ENCODE measurements at regions not wholly inside any gene's neighbourhood (a gene's known extent, or its start where the extent isn't known, plus 50 kb on each side); places are given as distances from the start of the nearest gene placed in this dataset.
"Not testable (repeated sequence)": the region's sequence is repeated elsewhere in the genome, so short reads cannot be mapped to it uniquely, and the experiment has no call there.

DNA sequence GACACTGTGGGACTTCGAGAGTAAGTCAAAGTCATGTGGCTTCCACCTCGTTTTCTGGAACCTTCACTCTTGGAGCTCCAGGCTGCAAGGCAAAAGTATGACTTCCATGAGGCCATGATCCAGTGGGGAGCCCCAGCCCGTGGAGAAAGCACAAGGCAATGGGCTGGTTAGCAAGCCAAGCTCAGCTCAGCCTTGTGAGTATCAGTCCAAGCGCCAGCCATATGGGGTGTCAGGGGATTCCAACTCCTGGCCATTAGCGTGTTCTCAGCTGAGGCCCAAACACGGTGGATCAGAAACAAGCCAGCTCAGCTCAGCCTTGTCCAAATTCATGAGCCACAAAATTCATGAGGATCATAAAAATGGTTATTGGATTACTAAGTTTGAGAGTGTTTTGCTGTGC lies 261.0 kb downstream of the RHOU start:
- DNase-seq, result no peak

DNA sequence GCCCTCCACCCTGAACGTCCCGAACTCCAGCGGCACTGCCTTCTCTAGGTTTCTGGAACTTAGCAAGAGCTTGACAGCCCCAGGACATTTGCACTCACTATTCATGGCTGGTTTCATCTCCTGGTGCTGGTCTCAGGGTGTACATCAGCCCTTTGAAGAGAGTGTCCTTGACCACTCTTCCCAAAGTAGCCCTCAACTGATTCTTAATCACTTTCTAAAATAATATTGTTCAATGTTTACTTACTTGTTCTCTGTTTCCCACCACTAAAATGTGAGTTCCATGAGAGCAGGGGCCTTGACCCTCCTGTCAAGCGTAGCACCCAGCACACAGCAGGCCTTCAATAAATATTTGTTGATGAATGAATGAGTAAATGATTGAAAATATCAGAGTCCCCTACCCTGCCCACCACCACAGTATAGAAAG lies 262.5 kb downstream of the RHOU start:
- DNase-seq, result no peak

DNA sequence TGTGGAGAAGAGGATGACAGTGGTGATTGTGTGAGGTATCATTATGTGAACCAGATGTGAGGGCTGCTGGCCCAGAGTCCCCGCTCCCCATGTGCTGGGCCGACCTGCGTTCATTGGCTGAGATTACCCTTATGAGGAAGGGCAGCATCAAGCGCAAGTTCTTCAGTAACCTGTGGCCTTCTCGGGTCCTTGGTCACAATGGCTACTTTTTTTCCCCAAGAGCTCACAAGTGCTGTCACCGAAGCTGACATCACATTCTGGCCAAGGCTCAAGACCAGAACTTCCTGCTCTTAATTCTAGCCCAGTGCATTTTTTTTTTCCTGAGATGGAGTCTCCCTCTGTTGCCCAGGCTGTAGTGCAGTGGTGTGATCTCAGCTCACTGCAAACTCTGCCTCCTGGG lies 262.9 kb downstream of the RHOU start:
- DNase-seq, result no peak

DNA sequence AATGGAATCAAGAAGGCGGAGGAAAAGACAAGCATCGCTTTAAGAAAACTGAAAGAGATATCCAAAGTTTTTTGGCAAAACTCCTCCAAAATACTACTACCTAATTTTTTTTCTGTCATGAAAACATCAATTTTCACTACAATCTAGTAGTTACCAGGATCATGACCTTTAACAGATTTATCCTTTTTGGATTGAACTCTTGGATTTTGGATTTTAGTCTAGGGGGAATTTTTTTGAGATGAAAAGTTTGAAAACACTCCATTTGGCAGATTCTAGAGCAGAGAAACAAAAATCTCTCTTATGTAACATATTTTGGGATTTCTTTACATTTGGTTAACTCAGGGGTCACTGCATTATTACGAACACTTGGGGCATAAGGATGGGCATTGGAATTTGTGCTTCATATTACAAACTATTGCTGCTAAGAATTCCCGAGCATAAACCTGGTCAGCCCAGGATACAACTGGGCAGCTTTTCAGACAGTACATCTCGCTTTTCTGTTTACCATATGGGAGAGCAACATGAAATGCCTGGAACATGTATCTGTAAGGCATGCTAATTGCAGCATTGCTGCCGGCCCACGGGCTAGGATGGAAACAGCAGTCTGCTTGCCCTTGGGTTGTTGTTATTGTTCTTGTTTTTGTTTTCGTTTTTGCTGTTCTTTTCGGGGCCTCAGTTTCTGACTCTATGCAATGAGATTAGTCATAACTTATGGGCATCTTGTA lies 264.3 kb downstream of the RHOU start:
- no peak for DNase-seq

DNA sequence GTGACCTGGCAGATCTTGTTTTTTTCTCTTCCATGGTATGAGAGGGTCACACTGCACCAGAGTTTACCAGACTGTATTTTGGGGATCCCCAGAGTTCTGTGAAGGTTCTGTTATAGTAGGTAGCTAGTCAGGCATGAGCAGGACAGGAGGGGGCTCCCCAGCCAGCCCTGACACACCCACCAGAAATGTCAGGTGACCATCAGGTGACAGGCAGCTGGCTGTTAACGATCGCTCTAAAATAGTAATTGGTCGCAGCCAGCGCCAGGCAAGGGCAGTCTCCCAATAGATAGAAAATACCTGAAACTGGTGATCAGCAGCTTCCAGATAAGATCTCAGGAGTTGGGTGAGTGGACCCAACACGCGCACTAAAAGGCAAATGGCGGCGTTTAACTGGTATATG lies 264.9 kb downstream of the RHOU start:
- no peak for DNase-seq

DNA sequence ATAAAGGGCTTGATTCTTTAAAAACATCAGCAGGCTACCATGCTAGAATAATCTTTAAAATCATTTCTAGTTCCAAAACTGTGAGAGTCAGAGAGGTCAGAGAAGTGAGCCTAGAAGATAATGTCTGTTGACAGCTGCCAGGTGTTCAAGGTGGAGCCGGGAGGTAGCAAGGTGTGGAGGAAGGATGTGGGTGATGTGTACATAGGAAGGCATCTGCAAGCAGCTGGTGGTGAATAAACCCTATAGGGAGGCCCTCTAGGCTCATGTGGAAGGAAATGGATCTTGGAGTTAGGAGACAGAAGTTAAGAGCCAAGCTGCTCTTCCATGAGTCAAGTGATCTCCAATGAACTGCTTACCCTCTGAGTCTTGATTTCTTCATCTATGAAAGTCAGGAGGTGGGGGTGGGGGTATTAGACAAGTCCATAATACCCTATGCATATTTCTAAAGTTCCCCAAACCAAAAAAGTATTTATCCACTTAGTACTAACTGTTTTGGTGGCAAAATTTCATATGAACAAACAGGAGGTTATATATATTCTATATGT lies 266.3 kb downstream of the RHOU start:
- DNase-seq, result no peak

DNA sequence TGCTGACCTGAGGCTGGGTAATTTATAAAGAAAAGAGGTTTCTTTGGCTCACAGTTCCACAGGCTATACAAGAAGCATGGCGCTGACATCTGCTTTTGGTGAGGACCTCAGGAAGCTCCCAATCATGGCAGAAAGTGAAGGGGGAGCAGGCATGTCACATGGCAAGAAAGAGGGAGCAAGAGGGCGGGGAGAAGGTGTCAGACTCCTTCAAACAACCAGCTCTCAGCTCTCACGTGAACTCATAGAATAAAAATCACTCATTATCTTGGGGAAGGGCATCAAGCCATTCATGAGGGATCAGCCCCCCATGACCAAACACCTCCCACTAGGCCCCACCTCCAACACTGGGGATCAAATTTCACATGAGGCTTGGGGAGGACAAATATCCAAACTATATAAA lies 266.8 kb downstream of the RHOU start:
- no peak for DNase-seq

DNA sequence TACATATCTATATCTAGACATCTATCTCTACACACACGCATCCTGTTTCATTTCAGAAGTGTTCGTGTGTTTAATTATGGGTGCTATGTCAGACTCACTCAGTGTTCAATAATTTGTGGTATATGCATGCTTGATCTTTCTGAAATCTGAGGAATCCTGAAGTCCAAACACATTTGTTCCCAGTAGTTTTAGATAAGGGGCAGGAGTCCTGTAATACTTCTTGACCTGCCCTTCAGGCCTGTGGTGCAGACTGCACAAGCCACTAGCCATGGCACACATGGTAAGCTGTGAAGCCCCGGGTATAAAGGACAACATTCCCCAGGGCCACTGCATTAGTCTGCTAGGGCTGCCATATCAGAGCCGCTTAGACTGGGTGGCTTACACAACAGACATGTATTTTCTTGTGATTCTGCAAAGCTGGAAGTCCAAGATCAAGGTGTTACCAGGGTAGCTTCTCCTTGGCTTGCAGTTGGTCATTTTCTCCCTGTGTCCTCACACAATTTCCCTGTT lies 267.2 kb downstream of the RHOU start:
- no peak for DNase-seq

DNA sequence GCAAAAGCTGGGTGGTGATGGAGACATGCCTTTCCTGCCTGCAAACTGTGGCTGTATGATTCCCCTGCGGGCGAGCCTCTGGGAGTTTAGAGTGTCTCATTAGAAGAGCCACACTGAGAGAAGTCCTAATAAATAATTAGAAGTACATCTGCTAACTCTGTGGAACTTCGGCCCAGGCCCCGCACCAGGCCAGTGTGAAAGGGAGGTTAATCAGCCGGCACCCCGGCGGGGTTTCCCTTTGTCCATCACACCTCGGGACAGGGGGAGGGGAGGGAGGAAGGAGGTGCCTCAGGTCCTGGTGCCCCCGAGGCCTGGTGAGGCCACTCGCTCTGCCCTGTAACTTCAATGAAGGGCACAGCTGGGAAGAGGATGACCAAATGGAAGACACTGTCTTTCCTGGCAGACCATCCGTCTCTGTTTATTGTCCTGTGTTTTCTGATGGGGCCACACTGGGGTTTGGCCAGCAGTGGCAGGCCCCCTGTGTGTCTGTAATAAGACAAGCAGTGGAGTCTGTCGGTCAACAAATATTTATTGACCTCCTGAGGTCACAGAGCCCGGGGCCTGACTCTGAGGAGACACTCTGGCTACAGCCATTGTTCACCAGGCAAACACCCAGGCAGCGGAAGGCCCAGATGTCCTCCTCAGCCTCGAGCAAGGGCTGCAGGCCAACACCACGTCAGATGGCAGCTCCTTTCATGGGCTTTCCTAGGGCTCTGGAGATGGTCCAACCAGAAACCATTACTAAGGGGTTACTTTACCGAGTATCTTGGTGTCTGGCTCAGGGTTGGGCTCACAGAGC lies 267.5 kb upstream of the RAB4A start:
- no peak for DNase-seq

DNA sequence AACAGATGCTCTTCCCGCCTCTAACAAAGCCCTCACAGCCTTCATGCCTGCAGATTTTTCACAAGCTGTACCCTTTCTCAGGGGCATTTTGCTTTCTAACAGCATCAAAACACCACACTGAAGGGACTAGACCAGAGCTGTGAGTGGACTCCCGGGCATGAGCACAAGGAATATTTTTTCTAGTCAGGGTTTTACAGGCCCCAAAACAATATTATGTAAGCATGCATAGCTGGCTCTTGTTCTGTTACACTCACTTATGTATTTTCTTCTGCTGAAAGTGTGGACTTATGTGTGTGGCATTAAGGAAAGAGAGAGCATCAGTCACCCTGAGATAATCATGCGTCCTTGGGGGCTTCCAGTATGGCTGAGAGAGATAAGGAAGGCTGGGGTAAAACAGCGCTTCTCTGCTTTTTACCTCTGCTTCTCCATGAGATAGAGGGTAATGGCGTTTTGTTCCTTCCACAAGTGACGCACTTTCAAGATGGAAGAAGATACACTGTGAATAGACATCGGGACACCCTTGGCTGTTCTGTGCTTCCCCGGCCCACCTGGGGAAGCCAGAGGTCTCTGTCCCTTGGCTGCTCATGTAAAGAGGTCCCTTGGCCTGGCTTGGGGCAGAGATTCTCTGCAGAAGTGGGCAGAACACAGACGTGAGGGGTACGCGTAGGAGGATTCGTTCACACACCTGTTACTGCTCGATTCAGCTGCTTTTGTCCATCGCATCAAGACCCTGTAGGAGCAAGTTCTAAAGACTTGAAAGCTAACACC lies 266.7 kb upstream of the RAB4A start:
- no peak for DNase-seq

DNA sequence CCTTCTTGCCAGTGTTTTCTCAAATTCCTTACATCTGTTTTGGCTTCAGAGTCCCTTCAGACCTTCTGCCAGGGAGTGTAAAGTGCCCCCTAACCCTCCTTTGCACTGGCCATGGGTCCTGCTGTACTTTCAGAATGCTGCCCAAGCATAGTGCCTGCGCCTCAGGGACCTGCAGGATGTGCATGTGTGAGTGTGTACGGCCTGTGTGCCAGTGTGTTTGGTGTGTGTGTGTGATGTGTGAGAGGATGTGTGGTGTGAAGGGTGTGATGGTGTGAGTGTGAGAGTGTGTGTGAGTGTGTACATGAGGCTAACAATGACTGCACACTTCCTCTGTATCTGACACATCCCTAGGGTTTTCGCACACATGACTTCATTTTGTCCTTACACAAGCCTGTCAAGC lies 265.8 kb upstream of the RAB4A start:
- no peak for DNase-seq

DNA sequence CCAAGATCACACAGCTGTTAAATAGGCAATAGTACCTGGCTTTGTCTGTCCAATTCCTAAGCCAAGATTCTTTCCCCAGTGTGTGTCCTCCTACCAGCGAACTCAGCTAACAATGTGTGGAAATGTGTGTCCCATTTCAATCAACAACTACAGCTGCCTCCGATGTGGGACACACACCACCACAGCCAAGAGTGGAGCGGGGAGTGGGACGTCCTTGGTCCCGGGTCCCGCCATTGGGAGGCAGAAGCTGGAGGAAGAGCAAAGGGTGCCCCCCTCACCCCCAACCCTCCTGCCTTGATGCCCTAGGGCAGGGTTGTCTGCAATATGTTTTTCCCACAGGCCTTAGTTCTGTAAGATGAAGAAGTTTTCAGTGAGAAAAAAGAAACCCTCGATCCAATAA lies 265.4 kb upstream of the RAB4A start:
- no peak for DNase-seq

DNA sequence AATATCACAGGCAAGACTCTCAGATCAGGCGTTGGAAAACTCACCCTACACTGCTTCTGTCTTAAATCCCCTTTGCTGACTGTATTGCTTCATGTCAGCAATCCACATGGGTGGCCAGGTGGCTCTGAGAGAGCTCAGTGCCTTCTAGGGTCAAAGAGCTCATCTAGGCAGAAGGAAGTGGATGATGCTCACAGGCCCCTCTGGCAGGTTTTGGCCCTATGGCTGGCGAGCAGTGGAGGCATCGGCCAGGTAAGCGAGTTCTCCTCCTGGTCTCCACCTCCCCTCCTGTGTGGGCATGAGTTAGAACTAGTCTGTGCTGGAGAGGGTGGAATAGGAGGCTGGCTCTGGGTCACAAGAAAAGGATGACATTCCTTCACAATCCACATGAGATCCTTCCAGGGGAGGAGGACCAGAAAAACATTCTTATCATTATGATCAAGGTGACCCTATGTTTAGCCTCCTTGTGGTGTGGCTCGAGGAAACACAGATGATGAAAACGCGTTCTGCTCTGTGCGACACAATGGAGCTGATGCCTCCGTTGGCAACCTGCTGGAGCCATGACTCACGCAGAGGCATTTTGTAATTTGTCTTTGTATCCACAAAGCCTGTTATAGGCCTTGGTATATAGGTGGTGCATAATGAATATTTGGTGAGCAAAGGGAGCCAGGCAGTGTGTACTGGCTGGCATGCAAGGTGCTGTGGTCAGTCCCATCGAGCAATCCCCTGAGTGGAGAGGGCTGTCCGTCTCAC lies 264.6 kb upstream of the RAB4A start:
- no peak for DNase-seq

DNA sequence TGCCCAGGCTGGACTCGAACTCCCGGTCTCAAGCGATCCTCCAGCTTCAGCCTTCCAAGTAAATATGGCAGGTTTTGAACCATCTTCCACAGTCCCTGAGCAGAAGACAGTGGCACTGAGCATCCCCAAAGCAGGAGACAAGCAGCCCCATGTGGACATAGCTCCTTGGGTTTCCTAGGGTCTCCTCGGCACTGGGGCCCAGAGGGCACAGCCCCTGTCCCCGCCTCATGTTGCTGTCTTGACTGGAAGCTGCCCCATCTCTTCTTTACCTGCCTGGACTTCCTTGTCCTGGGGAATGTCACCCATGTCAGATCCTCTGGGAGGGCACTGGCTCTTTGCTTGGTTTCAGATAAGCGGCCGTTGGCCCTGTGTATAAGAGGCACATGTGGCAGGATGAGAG lies 263.7 kb upstream of the RAB4A start:
- no peak for DNase-seq

DNA sequence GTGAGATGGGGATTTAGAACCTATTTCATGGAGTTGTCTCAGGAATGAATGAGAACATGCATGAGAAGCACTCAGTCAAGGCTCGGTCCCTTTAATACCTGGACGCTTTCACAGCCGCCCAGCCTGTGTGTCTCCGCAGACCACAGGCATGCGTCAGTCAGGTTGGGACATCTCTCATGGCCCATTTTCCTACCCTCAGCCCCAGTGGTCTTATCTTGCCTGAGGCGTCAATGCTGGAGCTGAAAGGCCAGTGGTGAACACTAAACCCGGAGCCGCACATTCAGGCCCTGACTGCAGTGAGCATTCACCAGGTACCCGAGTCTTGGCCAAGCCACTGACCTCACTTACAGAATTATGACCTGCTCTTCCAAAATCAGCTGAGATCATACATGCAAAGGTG lies 263.2 kb upstream of the RAB4A start:
- DNase-seq, result no peak

DNA sequence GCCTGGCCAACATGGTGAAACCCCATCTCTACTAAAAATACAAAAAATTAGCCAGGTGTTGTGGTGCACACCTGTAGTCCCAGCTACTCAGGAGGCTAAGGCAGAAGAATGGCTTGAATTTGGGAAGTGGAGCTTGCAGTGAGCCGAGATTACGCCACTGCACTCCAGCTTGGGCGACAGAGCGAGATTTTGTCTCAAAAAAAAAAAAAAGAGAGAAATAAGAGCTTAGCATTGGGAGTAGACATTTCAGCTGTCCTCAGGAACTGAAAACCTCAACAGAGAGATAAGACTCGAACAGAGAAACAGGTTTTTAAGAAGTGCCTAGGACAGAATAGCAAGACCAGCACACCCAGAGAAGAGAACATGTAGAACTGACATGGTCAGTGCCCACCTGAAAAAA lies 262.6 kb upstream of the RAB4A start:
- not testable (repeated sequence) for DNase-seq

DNA sequence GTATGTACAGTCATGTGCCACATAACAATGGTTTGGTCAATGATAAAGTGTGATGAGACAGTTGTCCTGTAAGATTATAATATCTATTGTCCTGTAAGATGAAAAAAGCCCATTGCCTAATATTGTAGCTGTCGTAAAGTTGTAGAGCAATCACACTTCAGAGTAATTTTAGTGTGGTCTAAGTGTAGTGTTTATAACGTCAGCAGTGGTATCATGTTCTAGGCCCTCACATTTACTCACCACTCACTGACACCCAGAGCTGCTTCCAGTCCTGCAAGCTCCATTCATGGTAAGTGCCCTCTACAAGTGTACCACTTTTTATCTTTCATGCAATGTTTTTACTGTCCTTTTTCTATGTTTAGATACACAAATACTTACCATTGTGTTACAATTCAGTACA lies 259.9 kb upstream of the RAB4A start:
- no peak for DNase-seq

DNA sequence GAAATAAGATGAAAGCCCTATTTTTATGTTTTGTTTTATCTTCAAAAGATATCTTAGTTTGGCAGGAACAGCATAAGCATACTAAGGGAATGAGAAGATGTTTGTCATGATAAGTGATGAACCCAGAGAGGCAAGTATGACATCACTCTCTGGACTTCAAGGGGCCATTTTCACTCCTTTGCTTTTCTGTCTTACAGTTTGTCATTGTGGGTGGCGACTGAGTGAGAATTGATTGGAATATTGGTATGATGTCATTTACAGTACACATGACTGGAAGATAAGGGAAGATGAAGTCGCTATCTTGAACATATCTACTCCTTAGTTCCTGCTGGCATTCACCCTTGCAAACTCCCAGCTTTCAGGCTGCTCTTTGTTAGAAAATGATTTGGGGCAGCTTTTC lies 258.1 kb upstream of the RAB4A start:
- DNase-seq, result no peak

DNA sequence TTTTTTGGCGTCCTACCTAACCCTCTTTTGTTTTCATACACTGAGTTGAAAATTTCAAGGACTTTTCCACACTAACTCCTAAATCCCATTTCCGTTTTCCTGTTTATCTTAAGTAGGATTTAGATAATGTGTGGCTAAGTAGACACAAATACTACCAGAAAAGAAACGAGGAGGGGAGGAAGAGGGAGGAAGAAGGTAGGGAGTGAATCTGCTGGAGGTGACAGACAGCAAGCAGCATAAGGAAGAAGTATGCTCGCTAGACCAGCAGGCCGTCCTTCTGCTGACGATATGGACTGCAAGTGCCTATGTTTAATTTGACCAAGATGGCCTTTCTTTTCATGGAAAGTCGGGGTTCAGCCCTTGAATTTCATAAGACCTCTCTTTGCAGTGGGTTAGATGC lies 256.9 kb upstream of the RAB4A start:
- no peak for DNase-seq

DNA sequence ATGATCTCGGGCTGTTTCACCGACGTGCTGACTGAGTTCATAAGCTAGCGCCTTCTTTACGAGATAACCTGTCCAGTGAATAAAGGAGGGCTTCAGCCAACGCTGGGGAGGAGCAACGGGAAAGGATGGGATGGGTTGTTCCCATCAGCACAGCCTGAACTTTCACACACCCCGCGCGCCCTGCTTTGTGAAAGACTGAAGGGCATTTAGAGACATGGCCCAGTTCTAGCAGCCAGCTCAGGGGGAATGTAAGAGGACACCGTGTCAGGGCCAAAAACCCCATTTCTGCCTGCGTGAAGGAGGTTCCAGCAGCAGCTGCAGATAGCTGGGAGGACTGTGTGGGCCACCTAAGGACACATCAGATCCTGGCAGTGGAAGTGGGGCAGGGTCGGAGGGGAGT lies 255.1 kb upstream of the RAB4A start:
- DNase-seq, result no peak

DNA sequence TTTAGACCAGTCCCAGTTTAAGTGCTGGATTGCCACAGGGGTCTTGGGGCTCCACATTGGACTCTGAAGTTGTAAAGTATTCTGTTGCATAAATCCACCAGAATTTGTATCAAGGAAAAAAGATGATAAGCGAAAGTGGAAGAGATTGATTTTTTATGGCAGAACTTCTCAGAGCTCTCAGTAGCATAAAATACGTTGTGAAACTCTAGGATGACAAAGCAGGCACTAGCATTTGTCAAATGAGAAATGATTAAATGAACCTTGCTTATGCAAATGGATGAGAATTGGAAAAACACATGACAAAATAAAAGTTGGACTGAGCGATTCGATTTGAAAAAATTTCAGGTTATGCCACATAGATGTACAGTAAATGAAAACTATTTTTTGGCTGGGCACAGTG lies 253.8 kb upstream of the RAB4A start:
- DNase-seq, result no peak

DNA sequence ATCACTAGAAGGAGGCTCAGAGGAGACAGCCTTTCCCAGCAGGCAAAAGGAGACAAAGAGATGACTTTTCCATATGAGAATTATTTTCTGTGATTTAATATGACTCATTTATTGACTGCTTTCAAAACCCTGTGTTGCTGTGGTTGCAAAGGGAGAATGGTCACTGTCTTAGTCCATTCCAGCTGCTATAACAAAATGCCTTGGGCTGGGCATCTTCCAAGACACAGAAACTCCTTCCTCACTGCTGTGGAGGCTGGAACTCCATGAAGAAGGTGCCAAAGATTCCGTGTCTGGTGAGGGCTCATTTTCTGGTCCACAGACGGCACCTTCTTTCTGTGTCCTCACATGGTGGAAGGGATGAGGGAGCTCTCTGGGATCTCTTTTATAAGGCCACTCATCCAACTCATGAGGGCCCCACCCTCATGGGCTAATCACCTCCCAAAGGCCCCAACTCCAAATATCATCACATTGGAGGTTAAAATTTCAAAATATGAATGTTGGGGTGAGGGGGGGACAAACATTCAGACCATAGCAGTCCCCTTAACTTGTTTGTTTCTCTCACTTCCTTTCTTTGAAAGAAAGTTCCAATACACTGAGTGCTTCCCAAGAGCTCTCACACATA lies 252.1 kb upstream of the RAB4A start:
- DNase-seq, result no peak

Measured in CD4-positive, alpha-beta T cell treated with Interferon gamma for 1 hour (primary cell).